Glutamatergic neuron (in vitro differentiated cells): ENCODE measurements at regions not wholly inside any gene's neighbourhood (a gene's known extent, or its start where the extent isn't known, plus 50 kb on each side); places are given as distances from the start of the nearest gene placed in this dataset.

ENCODE experiments used
- DNase-seq: peaks from one replicate; pipeline ENCODE4 v3.0.0; 2022
- H3K27ac Mint-ChIP-seq: one replicate; pipeline ENCODE4 v1.8.0; 2020; ENCODE audit warnings: mild to moderate bottlenecking, mixed read lengths, inconsistent platforms; ENCODE audit not compliant: unreplicated experiment
- H3K27me3 Mint-ChIP-seq: one replicate; pipeline ENCODE4 v1.8.0; 2020; ENCODE audit warnings: mild to moderate bottlenecking, moderate library complexity, mixed read lengths, inconsistent platforms; ENCODE audit not compliant: unreplicated experiment
- H3K36me3 Mint-ChIP-seq: one replicate; pipeline ENCODE4 v1.8.0; 2020; ENCODE audit warnings: mild to moderate bottlenecking, mixed read lengths, inconsistent platforms; ENCODE audit not compliant: unreplicated experiment
- H3K4me1 Mint-ChIP-seq: one replicate; pipeline ENCODE4 v1.8.0; 2020; ENCODE audit warnings: mild to moderate bottlenecking, low read depth, mixed read lengths, inconsistent platforms; ENCODE audit not compliant: unreplicated experiment
- H3K4me3 Mint-ChIP-seq: one replicate; pipeline ENCODE4 v1.8.0; 2020; ENCODE audit warnings: mild to moderate bottlenecking, mixed read lengths, inconsistent platforms; ENCODE audit not compliant: unreplicated experiment
- H3K9me3 Mint-ChIP-seq: one replicate; pipeline ENCODE4 v1.8.0; 2020; ENCODE audit warnings: mild to moderate bottlenecking, moderate library complexity, mixed read lengths, inconsistent platforms; ENCODE audit not compliant: unreplicated experiment
- TF ChIP-seq, protein P1 (sequence below): fragments of 200-600 bp; sonication (generic); IDR thresholded peaks from one replicate; pipeline ENCODE4 v1.5.0; 2021; ENCODE audit not compliant: partially characterized antibody, unreplicated experiment

DNA sequence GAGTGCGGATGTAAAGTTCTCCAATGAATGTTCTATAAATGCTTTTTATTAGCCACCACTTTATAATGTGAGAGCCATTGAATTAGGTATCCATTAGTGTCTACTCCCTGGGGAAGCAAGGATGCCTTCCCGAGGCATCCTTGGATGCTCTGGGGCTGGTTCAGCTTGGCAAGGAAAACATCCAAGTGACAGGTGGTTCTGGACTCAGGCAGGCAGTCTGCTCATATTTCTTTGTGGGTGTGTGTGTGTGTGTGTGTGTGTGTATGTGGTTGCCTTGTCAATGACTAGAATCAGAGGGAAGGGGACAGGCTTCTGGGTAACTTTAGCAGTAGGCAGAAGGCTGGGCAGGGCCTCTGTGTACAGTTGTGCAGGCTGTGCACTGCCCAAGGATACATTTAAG, 149.2 kb downstream of the TSN start:
- Mint-ChIP-seq H3K9me3 (peaks cover 5% of the 10 kb centered on the region), H3K4me1 (peaks cover 4% of the 10 kb centered on the region), H3K27ac (peak overlapping the region; percentile 41), H3K36me3 (no peaks in the 10 kb centered on the region), H3K27me3 (peaks cover 2% of the 10 kb centered on the region), H3K4me3 (no peak overlapping the region)
- TF ChIP-seq, protein P1, sequence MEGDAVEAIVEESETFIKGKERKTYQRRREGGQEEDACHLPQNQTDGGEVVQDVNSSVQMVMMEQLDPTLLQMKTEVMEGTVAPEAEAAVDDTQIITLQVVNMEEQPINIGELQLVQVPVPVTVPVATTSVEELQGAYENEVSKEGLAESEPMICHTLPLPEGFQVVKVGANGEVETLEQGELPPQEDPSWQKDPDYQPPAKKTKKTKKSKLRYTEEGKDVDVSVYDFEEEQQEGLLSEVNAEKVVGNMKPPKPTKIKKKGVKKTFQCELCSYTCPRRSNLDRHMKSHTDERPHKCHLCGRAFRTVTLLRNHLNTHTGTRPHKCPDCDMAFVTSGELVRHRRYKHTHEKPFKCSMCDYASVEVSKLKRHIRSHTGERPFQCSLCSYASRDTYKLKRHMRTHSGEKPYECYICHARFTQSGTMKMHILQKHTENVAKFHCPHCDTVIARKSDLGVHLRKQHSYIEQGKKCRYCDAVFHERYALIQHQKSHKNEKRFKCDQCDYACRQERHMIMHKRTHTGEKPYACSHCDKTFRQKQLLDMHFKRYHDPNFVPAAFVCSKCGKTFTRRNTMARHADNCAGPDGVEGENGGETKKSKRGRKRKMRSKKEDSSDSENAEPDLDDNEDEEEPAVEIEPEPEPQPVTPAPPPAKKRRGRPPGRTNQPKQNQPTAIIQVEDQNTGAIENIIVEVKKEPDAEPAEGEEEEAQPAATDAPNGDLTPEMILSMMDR: no peak
- no peak for DNase-seq

DNA sequence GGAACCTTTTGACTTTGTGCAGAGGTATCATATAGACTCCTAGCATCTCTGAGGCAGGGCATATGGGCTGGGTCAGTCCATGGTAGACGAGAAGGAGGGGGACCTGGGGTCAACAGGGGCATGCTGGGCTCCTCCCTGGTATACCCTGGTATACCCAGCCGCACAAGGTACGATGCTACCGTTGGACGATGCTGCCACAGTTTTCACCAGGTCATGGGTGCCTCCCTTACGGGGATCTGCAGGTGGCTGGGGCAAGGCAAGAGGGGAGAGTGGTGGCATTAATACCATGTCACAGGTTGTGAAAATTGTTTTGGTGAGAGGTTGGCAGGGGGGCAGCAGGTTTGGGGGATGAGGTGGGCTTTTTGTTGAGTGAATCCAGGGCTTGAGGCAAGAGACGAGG, 149.8 kb downstream of the TSN start:
- H3K4me1 Mint-ChIP-seq: peaks cover 4% of the 10 kb centered on the region
- H3K36me3 Mint-ChIP-seq: no peaks in the 10 kb centered on the region
- DNase-seq: no peak
- H3K4me3 Mint-ChIP-seq: no peak overlapping the region
- no peak overlapping the region for H3K27ac Mint-ChIP-seq
- TF ChIP-seq, protein P1: no peak
- H3K27me3 Mint-ChIP-seq: peaks cover 2% of the 10 kb centered on the region
- H3K9me3 Mint-ChIP-seq: peaks cover 4% of the 10 kb centered on the region

DNA sequence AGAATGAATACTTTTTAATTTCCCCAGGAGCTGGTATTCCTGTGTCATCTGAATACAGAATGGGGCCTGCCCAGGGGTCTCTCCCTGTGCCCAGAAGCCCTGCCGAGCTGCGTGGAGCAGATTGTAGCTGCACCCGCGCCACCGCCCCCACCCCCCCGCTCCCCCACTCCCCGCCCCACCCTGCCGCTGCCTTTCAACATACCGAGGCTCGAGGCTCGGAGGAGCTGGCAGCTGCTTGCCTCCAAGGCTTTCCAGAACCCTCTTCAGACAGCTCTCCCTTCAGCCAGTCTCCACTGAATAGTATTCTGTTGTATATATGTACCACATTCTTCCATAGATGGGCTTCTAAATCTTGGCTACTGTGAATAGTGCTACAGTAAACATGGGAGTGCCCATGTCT, 150.7 kb downstream of the TSN start:
- no peak overlapping the region for H3K4me3 Mint-ChIP-seq
- H3K9me3 Mint-ChIP-seq: peaks cover 4% of the 10 kb centered on the region
- no peak overlapping the region for H3K27ac Mint-ChIP-seq
- H3K27me3 Mint-ChIP-seq: peaks cover 2% of the 10 kb centered on the region
- H3K4me1 Mint-ChIP-seq: peaks cover 4% of the 10 kb centered on the region
- no peaks in the 10 kb centered on the region for H3K36me3 Mint-ChIP-seq
- DNase-seq: no peak
- TF ChIP-seq, protein P1: no peak

DNA sequence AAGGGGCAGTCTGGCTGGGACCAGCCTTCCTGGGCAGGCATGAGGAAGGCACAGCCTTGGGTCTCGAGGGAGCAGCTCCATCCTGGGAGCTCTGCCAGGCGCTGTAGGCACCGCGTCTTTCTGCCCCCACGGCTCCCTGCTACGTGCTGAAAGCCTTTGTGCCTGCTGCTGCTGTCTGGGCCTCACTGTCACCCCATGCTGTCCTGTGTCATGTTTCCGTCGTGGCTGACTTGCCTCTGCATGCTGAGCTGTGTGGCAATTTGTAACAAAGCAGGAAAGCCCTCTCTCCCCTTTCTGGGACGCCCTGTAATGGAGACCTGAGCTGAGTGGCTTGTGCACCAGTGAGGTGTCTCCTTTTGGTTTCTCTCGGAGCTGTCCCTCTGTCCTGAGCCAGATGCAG, 152.5 kb downstream of the TSN start:
- Mint-ChIP-seq H3K27ac (no peak overlapping the region), H3K36me3 (no peaks in the 10 kb centered on the region), H3K4me1 (peaks cover 7% of the 10 kb centered on the region), H3K9me3 (peaks cover 4% of the 10 kb centered on the region), H3K27me3 (peaks cover 2% of the 10 kb centered on the region), H3K4me3 (no peak overlapping the region)
- DNase-seq: no peak
- TF ChIP-seq, protein P1: no peak

DNA sequence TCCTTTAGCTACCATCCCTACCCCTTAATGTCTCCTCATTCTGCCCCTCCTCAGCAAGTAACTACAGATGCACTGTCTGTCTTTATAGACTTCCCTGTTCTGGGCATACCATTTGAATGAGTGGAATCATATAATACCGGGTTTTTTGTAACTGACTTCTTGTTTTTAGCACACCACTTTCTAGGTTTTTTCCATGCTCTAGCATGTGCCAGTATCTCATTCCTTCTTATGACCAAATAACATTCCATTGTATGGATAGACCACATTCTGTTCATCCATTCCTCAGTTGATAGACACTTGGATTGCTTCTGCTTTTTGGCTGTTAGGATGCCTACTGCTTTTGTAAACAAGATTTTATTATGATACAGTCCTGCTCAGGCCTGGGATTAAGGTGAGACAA, 154.7 kb downstream of the TSN start:
- Mint-ChIP-seq H3K27ac (no peak overlapping the region), H3K27me3 (peaks cover 2% of the 10 kb centered on the region), H3K4me3 (no peak overlapping the region), H3K4me1 (peaks cover 2% of the 10 kb centered on the region), H3K9me3 (peaks cover 2% of the 10 kb centered on the region), H3K36me3 (no peaks in the 10 kb centered on the region)
- TF ChIP-seq, protein P1: no peak
- DNase-seq: no peak
